ENCODE measurements at regions not wholly inside any gene's neighbourhood (a gene's known extent, or its start where the extent isn't known, plus 50 kb on each side); places are given as distances from the start of the nearest gene placed in this dataset.

DNA sequence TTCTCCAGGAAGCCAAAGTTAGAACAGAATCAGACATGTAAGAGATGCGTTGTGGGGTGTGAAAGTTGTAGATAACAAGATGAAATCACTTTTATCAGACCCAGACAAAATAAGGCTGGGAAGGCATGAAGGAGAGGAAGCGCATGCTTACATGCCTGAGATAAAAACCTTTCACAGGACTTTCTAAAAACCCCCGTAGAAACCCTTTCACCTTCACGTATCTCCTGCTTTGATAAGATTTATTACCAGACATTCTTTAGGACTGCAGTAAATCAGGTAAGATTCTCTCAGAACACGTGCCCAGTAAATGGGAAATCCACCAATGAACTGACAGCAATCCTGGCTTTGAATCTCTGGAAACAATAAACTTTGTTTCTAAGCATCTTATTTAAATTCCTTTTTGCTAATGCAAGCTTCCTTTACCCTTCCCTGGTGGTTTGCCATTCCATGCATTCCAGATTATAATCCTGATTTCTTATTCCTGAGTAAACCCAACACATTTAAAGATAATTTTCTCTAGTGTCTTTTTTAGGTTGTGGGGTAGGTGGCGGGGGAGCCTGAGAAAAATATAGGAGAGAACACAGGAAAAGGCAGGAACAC, 254.6 kb upstream of the LDB2 start:
- TF ChIP-seq FOS (IDR thresholded peaks at IDR 0.05; ENCODE audit: borderline replicate concordance, extremely low read depth, insufficient read length) (no peak), BHLHE40 (IDR thresholded peaks at IDR 0.05; ENCODE audit: borderline replicate concordance in 1 of 2, low read depth in 2 of 2, low read length in 1 of 2) (no peak), MEF2A (IDR thresholded peaks at IDR 0.05; ENCODE audit: insufficient read depth, low read depth, low read length) (no peak)
- TF ChIP-seq, protein P1, sequence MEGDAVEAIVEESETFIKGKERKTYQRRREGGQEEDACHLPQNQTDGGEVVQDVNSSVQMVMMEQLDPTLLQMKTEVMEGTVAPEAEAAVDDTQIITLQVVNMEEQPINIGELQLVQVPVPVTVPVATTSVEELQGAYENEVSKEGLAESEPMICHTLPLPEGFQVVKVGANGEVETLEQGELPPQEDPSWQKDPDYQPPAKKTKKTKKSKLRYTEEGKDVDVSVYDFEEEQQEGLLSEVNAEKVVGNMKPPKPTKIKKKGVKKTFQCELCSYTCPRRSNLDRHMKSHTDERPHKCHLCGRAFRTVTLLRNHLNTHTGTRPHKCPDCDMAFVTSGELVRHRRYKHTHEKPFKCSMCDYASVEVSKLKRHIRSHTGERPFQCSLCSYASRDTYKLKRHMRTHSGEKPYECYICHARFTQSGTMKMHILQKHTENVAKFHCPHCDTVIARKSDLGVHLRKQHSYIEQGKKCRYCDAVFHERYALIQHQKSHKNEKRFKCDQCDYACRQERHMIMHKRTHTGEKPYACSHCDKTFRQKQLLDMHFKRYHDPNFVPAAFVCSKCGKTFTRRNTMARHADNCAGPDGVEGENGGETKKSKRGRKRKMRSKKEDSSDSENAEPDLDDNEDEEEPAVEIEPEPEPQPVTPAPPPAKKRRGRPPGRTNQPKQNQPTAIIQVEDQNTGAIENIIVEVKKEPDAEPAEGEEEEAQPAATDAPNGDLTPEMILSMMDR (IDR thresholded peaks at IDR 0.05 in 2 of 3, conservative IDR thresholded peaks at IDR 0.05 in 1 of 3; ENCODE audit: control insufficient read depth in 2 of 3, extremely low read depth in 1 of 3, insufficient read depth in 1 of 3, low read depth in 3 of 3, low read length in 3 of 3): no peak
